Progenitor cell of endocrine pancreas (in vitro differentiated cells): ENCODE measurements at regions not wholly inside any gene's neighbourhood (a gene's known extent, or its start where the extent isn't known, plus 50 kb on each side); places are given as distances from the start of the nearest gene placed in this dataset.

ENCODE experiments used
- DNase-seq: peaks from one replicate; pipeline ENCODE4 v3.0.0; 2021; ENCODE audit warnings: low spot score; ENCODE audit not compliant: unreplicated experiment
- H3K27ac Mint-ChIP-seq: 2 replicates; pipeline ENCODE4 v1.8.0; 2021; ENCODE audit warnings: mild to moderate bottlenecking, moderate library complexity, mixed read lengths
- H3K27me3 Mint-ChIP-seq: 2 replicates; pipeline ENCODE4 v1.8.0; 2021; ENCODE audit warnings: mixed read lengths
- H3K36me3 Mint-ChIP-seq: 2 replicates; pipeline ENCODE4 v1.8.0; 2022; ENCODE audit warnings: mixed read lengths; ENCODE audit not compliant: insufficient read depth
- H3K4me1 Mint-ChIP-seq: 2 replicates; pipeline ENCODE4 v1.8.0; 2021; ENCODE audit warnings: low read depth, mixed read lengths
- H3K4me3 Mint-ChIP-seq: 2 replicates; pipeline ENCODE4 v1.8.0; 2021; ENCODE audit warnings: low read depth, mild to moderate bottlenecking, moderate library complexity, mixed read lengths
- H3K9me3 Mint-ChIP-seq: 2 replicates; pipeline ENCODE4 v1.8.0; 2021; ENCODE audit warnings: low read depth, mixed read lengths
- TF ChIP-seq, protein P1 (sequence below): fragments of 200-600 bp; sonication (generic); IDR thresholded peaks from one replicate; pipeline ENCODE4 v1.5.0; 2021; ENCODE audit warnings: antibody characterized with exemption, mild to moderate bottlenecking; ENCODE audit not compliant: unreplicated experiment

DNA sequence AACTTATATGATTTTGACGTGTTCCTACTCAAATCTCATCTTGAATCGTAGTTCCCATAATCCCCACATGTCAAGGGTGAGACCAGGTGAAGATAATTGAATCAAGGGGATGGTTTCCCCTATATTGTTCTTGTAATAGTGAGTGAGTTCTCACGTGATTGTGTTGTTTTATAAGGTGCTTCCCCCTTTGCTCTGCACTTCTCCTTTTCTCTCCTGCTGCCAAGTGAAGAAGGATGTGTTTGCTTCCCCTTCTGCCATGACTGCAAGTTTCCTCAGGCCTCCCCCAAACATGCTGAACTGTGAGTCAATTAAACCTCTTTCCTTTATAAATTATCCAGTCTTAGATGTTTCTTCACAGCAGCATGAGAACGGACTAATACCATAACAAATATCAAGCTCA is 83.2 kb downstream of the MANEA start:
- Mint-ChIP-seq H3K9me3 (no peaks in the 10 kb centered on the region), H3K4me3 (no peak overlapping the region), H3K4me1 (no peaks in the 10 kb centered on the region), H3K27me3 (no peaks in the 10 kb centered on the region), H3K36me3 (no peaks in the 10 kb centered on the region), H3K27ac (no peak overlapping the region)
- DNase-seq, result no peak
- TF ChIP-seq, protein P1, sequence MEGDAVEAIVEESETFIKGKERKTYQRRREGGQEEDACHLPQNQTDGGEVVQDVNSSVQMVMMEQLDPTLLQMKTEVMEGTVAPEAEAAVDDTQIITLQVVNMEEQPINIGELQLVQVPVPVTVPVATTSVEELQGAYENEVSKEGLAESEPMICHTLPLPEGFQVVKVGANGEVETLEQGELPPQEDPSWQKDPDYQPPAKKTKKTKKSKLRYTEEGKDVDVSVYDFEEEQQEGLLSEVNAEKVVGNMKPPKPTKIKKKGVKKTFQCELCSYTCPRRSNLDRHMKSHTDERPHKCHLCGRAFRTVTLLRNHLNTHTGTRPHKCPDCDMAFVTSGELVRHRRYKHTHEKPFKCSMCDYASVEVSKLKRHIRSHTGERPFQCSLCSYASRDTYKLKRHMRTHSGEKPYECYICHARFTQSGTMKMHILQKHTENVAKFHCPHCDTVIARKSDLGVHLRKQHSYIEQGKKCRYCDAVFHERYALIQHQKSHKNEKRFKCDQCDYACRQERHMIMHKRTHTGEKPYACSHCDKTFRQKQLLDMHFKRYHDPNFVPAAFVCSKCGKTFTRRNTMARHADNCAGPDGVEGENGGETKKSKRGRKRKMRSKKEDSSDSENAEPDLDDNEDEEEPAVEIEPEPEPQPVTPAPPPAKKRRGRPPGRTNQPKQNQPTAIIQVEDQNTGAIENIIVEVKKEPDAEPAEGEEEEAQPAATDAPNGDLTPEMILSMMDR, result no peak

DNA sequence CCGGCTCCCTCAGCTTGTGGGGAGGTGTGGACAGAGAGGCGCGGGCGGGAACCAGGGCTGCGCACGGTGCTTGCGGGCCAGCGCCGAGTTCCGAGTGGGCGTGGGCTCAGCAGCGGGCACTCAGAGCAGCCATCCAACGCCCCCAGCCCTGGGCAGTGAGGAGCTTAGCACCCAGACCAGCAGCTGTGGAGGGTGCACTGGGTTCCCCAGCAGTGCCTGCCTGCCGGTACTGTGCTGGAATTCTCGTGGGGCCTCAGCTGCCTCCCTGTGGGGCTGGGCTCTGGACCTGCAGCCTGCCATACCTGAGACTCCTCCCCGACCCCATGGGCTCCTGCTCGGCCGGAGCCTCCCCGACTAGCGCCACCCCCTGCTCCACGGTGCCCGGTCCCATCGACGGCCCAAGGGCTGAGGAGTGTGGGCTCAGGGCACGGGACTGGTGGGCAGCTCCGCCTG is 92.7 kb downstream of the MANEA start:
- TF ChIP-seq, protein P1, result no peak
- no peak overlapping the region for H3K27ac Mint-ChIP-seq
- no peak overlapping the region for H3K4me3 Mint-ChIP-seq
- no peaks in the 10 kb centered on the region for H3K27me3 Mint-ChIP-seq
- H3K9me3 Mint-ChIP-seq, result peaks cover 7% of the 10 kb centered on the region
- no peak for DNase-seq
- no peaks in the 10 kb centered on the region for H3K4me1 Mint-ChIP-seq
- H3K36me3 Mint-ChIP-seq, result no peaks in the 10 kb centered on the region

DNA sequence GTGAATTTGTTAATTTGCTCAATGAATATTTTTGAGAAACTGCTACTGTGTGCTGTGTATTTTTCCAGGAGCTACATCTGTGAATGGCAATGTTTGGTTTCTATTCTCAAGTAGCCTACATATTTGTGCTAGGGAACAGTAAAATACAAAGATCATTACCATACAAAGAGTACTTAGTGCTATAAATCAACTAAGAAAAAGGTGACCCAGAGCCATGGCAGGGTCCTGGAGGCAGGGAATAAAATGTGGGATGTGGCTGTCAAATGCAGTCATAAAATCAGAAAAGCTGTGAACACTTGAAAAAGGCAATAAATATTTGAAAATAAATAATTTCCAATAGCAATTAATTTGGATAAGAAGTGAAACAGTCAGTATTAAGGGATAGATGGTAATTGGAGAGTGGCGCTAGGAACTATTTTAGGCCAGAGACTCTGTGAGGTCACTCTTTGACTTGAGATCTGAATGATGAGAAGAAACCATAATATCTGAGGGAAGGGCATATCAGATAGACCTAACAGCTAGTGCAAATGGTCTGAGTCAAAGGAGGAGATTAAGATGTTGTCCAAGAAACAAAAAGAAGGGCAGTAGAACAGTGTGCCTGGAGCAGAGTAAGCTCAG is 98.8 kb downstream of the MANEA start:
- no peak overlapping the region for H3K4me3 Mint-ChIP-seq
- TF ChIP-seq, protein P1, result no peak
- H3K27me3 Mint-ChIP-seq, result no peaks in the 10 kb centered on the region
- H3K9me3 Mint-ChIP-seq, result peaks cover 3% of the 10 kb centered on the region
- DNase-seq, result no peak
- H3K27ac Mint-ChIP-seq, result no peak overlapping the region
- no peaks in the 10 kb centered on the region for H3K4me1 Mint-ChIP-seq
- no peaks in the 10 kb centered on the region for H3K36me3 Mint-ChIP-seq

DNA sequence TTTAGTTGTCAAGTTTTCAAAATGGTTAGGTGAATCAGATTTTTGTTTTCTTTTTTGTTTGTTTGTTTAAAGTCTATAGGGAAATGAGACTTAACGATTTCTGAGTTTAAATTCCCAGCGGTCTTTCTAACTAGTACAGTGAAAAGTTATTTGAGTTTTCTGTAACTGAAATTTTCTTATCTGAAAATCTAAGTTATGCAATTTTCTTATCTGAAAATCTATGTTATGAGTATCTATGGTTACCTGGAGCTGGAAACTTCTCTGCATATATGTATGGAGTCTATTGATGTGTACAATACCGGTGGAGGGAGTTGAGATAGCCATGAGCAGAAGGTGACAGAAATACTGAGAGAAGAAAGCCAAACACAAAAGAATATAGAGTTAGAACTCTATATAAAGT is 102.6 kb downstream of the MANEA start:
- H3K36me3 Mint-ChIP-seq, result no peaks in the 10 kb centered on the region
- H3K9me3 Mint-ChIP-seq, result peaks cover under 1% of the 10 kb centered on the region
- H3K27ac Mint-ChIP-seq, result no peak overlapping the region
- H3K4me3 Mint-ChIP-seq, result no peak overlapping the region
- TF ChIP-seq, protein P1, result no peak
- peaks cover 10% of the 10 kb centered on the region for H3K4me1 Mint-ChIP-seq
- H3K27me3 Mint-ChIP-seq, result no peaks in the 10 kb centered on the region
- no peak for DNase-seq

DNA sequence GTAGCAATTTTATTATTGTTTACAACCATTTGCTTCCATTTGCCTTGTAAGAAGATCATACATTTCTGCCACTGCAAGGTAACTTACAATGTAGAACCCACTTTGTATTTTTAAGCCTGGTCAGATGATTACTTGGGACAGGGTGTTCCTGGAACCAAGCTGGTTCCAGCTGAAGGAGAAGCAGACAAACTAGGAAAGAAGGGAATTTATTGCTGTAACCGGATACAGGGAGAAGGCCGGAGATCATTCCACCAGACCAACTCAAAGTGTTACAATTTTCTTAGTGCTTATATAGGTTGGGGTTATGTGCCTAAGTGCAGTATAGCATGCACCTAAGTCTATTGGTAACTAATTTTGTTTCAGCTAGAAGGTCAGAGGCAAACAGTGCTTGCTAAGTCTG is 104.4 kb downstream of the MANEA start:
- no peak overlapping the region for H3K4me3 Mint-ChIP-seq

More for the DNA sequence above, 104.4 kb downstream of the MANEA start:
- TF ChIP-seq, protein P1, result no peak
- Mint-ChIP-seq H3K36me3 (no peaks in the 10 kb centered on the region), H3K27me3 (no peaks in the 10 kb centered on the region), H3K4me1 (peaks cover 17% of the 10 kb centered on the region), H3K9me3 (no peaks in the 10 kb centered on the region), H3K27ac (peak overlapping the region; percentile 25)
- no peak for DNase-seq
